Stimulated activated CD8-positive, alpha-beta memory T cell treated with anti-CD3 and anti-CD28 coated beads, Interleukin-12 subunit alpha, Interleukin-12 subunit beta, amount 100 ng/mL, for 24 hours (primary cell): ENCODE measurements at regions not wholly inside any gene's neighbourhood (a gene's known extent, or its start where the extent isn't known, plus 50 kb on each side); places are given as distances from the start of the nearest gene placed in this dataset.

ENCODE experiments used
- DNase-seq: peaks from one replicate; pipeline ENCODE4 v3.0.0-alpha.2; 2020; ENCODE audit errors: extremely low read depth

GRCh38 chr13:79722885-79723445, 242.0 kb downstream of the NDFIP2 start:
- no peak for DNase-seq

DNA sequence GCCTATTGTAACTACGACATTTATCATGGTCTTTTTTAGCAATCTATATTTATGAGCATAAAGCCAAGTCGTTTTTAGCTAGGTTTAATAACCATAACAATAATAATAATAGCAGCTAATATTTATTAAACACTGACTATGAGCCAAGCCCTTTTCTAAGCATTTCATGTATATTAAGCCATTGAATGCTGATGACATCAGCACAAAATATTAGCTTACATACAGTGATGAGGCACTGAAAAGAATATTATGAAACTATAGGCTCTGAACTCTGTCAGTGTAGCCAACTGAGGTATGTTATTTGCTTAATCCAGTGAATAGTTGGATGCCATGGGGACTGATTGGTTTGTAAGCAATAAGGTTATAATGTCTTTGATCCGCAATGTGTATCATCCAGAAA, 235.2 kb downstream of the NDFIP2 start:
- DNase-seq = no peak

GRCh38 chr13:79711631-79712030, 230.7 kb downstream of the NDFIP2 start:
- DNase-seq = no peak

DNA sequence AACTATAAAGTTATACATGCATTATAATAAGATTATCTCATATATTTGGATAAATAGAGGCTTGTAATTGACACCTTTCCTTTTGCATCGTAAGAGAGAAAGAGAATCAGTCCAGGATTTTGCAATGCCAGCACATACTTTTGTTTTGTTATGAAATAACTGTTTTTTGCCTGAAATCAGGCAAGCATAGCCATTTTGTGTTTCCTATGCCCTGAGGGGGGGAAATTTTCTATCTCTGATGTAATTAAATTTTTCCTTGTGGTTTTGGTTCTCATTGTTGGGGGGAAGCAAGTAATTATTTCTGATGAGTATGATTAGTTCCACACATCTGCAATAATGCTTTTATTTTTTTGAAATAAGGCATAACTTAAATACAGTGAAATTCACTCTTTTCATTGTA, 229.4 kb downstream of the NDFIP2 start:
- DNase-seq = no peak

GRCh38 chr13:79709471-79709870, 228.5 kb downstream of the NDFIP2 start:
- no peak for DNase-seq

GRCh38 chr13:79703772-79704171, 222.8 kb downstream of the NDFIP2 start:
- DNase-seq = no peak

- no peak for DNase-seq
Observed at GRCh38 chr13:79695754-79696153, 214.8 kb downstream of the NDFIP2 start.

- DNase-seq = no peak
Observed at GRCh38 chr13:79692846-79693245, 211.9 kb downstream of the NDFIP2 start.

DNA sequence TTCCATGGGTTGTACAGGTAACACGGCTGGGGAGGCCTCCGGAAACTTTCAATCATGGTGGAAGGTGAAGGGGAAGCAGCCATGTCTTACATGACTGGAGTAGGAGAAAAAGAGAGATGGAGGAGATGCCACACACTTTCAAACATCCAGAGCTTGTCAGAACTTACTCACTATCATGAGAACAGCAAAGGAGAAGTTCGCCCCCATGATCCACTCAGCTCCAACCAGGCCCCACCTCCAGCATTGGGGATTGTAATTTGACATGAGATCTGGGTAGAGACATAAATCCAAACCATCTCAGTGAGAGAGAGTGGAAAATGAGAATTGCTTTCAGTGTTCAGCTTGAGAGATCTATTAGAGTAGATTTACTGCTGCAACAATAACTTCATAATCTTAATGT, 210.9 kb downstream of the NDFIP2 start:
- no peak for DNase-seq

- no peak for DNase-seq
Observed at GRCh38 chr13:79688741-79689140, 207.8 kb downstream of the NDFIP2 start.

DNA sequence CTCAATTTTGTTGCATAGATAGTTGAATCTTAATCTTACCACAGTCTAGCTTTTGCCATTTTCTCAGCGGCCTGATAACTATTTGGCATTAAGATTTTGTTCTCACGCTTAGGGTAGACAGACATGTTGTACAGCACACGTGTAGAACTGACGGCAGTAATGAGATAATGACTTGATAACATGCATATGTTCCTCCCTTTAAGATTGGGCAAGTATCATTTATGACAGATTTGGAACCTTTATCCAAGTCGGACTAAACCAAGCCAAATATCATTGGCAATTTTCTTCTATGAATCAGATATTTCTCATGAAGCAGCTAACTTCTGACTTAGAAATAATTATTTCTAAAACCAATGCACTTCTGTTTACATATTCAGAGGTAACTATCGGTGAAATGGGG, 205.5 kb downstream of the NDFIP2 start:
- no peak for DNase-seq

DNA sequence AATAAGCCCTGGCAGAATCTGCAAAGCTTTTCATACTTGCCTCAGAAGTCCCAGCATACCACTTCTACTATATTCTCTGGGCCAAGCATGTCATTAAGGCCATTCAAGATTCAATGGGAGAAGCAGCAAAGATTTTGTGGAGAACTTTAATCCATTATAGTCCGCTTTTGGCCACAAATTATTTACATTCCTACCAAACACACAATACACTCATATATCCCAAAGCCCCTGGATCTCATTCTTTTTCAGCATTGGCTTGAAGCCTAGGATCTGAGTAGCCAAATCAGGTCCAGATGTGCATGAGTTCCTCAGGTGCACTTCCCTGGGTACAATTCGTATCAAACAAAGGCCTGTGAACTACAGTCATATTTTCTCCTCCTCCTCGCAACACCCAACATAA, 203.4 kb downstream of the NDFIP2 start:
- DNase-seq = no peak

- DNase-seq = no peak
Observed at GRCh38 chr13:79682164-79682563, 201.2 kb downstream of the NDFIP2 start.

DNA sequence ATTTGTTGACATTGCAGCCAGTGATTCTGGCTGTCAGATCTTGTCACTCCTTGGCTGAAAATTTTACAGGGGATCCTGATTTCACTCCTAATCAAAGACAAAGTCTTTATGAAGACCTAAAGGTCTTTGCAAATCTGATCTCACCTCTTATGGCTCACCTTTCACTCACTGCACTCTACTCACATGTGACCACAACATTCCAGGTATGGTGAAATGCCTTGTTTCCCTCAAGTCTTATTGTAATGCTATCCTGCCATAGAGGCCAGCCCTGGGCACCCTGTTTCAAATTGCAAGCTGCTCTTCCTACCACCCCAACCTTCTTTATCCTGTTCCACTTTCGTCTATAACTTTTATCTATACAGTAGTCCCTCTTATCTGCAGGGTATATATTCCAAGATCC, 200.1 kb downstream of the NDFIP2 start:
- DNase-seq = no peak

DNA sequence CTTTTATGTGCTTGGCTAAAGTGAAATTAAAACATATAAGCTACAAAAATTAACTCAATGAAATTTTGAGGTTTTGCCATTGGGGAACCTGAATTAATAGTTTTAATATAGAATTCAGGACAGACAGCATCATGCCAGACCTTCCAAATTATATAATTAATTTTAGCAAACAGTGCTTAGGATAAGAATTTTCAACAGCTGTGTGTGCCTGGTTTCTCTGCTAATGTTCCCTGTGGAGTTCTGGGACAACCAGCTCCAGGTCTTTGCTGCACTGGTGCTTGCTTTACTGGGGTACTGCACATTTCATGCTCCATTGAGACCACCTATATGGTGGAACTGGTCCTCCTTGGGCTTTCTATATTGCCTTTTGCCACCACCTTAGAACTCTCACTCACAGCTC, 199.5 kb downstream of the NDFIP2 start:
- no peak for DNase-seq

GRCh38 chr13:79679334-79679733, 198.4 kb downstream of the NDFIP2 start:
- no peak for DNase-seq

GRCh38 chr13:79678100-79678499, 197.1 kb downstream of the NDFIP2 start:
- DNase-seq = no peak

- DNase-seq = no peak
Observed at GRCh38 chr13:79675931-79676660, 195.1 kb downstream of the NDFIP2 start.

GRCh38 chr13:79674765-79675515, 194.0 kb downstream of the NDFIP2 start:
- no peak for DNase-seq

DNA sequence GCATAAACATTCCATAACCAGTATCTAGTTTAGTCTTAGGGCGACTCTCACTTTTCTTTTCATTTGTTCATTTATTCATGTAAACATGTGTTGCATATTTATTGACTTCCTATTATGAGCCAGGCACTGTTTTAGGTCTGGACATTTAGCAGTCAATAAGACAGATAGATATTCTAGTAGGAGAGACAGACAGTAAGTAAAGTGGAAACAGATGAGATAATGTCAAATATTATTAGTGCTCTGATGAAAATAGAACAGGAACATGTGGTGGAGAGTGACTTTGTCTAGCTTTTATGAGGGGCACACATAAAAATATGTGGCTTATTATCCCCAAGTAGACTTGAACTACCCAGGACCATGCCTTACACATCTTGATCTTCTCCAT, 193.0 kb downstream of the NDFIP2 start:
- DNase-seq = no peak

- no peak for DNase-seq
Observed at GRCh38 chr13:79673310-79673992, 192.5 kb downstream of the NDFIP2 start.

GRCh38 chr13:79671420-79671819, 190.5 kb downstream of the NDFIP2 start:
- no peak for DNase-seq
